Activated CD4-positive, alpha-beta T cell treated with anti-CD3 and anti-CD28 coated beads, Interleukin-2, amount 50 U/mL, for 24 hours (primary cell): ENCODE measurements at regions not wholly inside any gene's neighbourhood (a gene's known extent, or its start where the extent isn't known, plus 50 kb on each side); places are given as distances from the start of the nearest gene placed in this dataset.

ENCODE experiments used
- DNase-seq, 2 donors: peaks; one replicate each; pipeline ENCODE4 v3.0.0-alpha.2; 2020; ENCODE audit warnings: low read depth in 1 of 2, low spot score in 1 of 2

GRCh38 chr10:100612601-100613595, 77.2 kb downstream of the HIF1AN start:
- DNase-seq: no peak

GRCh38 chr10:100613846-100614245, 78.1 kb downstream of the HIF1AN start:
- no peak for DNase-seq

- DNase-seq: no peak
These were observed 78.8 kb downstream of the HIF1AN start for GRCh38 chr10:100614429-100615095.

- no peak for DNase-seq
These were observed 79.5 kb downstream of the HIF1AN start for GRCh38 chr10:100615241-100615640.

GRCh38 chr10:100615908-100616307, 80.2 kb downstream of the HIF1AN start:
- DNase-seq: no peak

- DNase-seq: no peak
These were observed 82.4 kb downstream of the HIF1AN start for GRCh38 chr10:100618091-100618615.

GRCh38 chr10:100618632-100619255, 83.0 kb downstream of the HIF1AN start:
- DNase-seq: no peak

- no peak for DNase-seq
These were observed 84.5 kb downstream of the HIF1AN start for GRCh38 chr10:100620087-100620835.

- DNase-seq: no peak
These were observed 85.8 kb downstream of the HIF1AN start for GRCh38 chr10:100621360-100622205.

GRCh38 chr10:100622946-100623345, 87.2 kb downstream of the HIF1AN start:
- DNase-seq: no peak

- no peak for DNase-seq
These were observed 87.9 kb downstream of the HIF1AN start for GRCh38 chr10:100623521-100624230.

GRCh38 chr10:100624298-100624697, 88.6 kb downstream of the HIF1AN start:
- DNase-seq: no peak

GRCh38 chr10:100625816-100626215, 90.1 kb downstream of the HIF1AN start:
- DNase-seq: no peak

- no peak for DNase-seq
These were observed 92.3 kb downstream of the HIF1AN start for GRCh38 chr10:100628061-100628460.

GRCh38 chr10:100631192-100631591, 95.4 kb downstream of the HIF1AN start:
- DNase-seq: no peak

GRCh38 chr10:100632027-100632426, 96.3 kb downstream of the HIF1AN start:
- DNase-seq: no peak

GRCh38 chr10:100634034-100634433, 98.3 kb downstream of the HIF1AN start:
- DNase-seq: no peak

- DNase-seq: no peak
These were observed 101.3 kb downstream of the HIF1AN start for GRCh38 chr10:100636848-100637553.

GRCh38 chr10:100637785-100638184, 102.0 kb downstream of the HIF1AN start:
- DNase-seq: no peak
